ENCODE measurements at regions not wholly inside any gene's neighbourhood (a gene's known extent, or its start where the extent isn't known, plus 50 kb on each side); places are given as distances from the start of the nearest gene placed in this dataset.

- H3K4me3 ChIP-seq, result no peak overlapping the region
- peak overlapping the region in 19 of 21 experiments; percentile 6 to 80 (median 59) for H3K27ac ChIP-seq
Observed at GRCh38 chr13:73702419-73703071, 431.7 kb downstream of the KLF12 start.

GRCh38 chr13:73701160-73701559, 433.0 kb downstream of the KLF12 start:
- no peak overlapping the region for H3K4me3 ChIP-seq
- peak overlapping the region in 7 of 21 experiments; percentile 17 to 80 (median 69) for H3K27ac ChIP-seq

GRCh38 chr13:73698859-73699258, 435.3 kb downstream of the KLF12 start:
- H3K27ac ChIP-seq, result no peak overlapping the region
- H3K4me3 ChIP-seq, result no peak overlapping the region

GRCh38 chr13:73697166-73697565, 437.0 kb downstream of the KLF12 start:
- H3K4me3 ChIP-seq, result no peak overlapping the region
- H3K27ac ChIP-seq, result no peak overlapping the region

- no peak overlapping the region for H3K4me3 ChIP-seq
- no peak overlapping the region for H3K27ac ChIP-seq
Observed at GRCh38 chr13:73696713-73697112, 437.5 kb downstream of the KLF12 start.

GRCh38 chr13:73696271-73696670, 437.9 kb downstream of the KLF12 start:
- no peak overlapping the region for H3K4me3 ChIP-seq
- no peak overlapping the region for H3K27ac ChIP-seq

GRCh38 chr13:73695325-73695724, 438.9 kb downstream of the KLF12 start:
- Histone ChIP-seq H3K4me3 (no peak overlapping the region), H3K27ac (no peak overlapping the region)

GRCh38 chr13:73693215-73693614, 441.0 kb downstream of the KLF12 start:
- H3K4me3 ChIP-seq, result no peak overlapping the region
- H3K27ac ChIP-seq, result no peak overlapping the region

- no peak overlapping the region for H3K27ac ChIP-seq
- H3K4me3 ChIP-seq, result no peak overlapping the region
Observed at GRCh38 chr13:73691891-73692290, 442.3 kb downstream of the KLF12 start.

GRCh38 chr13:73687929-73688328, 446.3 kb downstream of the KLF12 start:
- Histone ChIP-seq H3K27ac (no peak overlapping the region), H3K4me3 (no peak overlapping the region)

- Histone ChIP-seq H3K4me3 (no peak overlapping the region), H3K27ac (no peak overlapping the region)
Observed at GRCh38 chr13:73687087-73687486, 447.1 kb downstream of the KLF12 start.

- H3K4me3 ChIP-seq, result no peak overlapping the region
- peak overlapping the region in 3 of 21 experiments; percentile 5 to 62 (median 20) for H3K27ac ChIP-seq
Observed at GRCh38 chr13:73684750-73685149, 449.5 kb downstream of the KLF12 start.

- Histone ChIP-seq H3K27ac (peak overlapping the region in 3 of 21 experiments; percentile 5 to 62 (median 20)), H3K4me3 (no peak overlapping the region)
Observed at GRCh38 chr13:73684286-73684685, 449.9 kb downstream of the KLF12 start.

GRCh38 chr13:73683746-73684145, 450.5 kb downstream of the KLF12 start:
- Histone ChIP-seq H3K4me3 (no peak overlapping the region), H3K27ac (peak overlapping the region in 2 of 21 experiments; percentile 6 to 41)

GRCh38 chr13:73681779-73682178, 452.4 kb downstream of the KLF12 start:
- Histone ChIP-seq H3K27ac (no peak overlapping the region), H3K4me3 (no peak overlapping the region)

- no peak overlapping the region for H3K27ac ChIP-seq
- no peak overlapping the region for H3K4me3 ChIP-seq
Observed at GRCh38 chr13:73681015-73681414, 453.2 kb downstream of the KLF12 start.

GRCh38 chr13:73677048-73677601, 457.1 kb downstream of the KLF12 start:
- H3K27ac ChIP-seq, result peak overlapping the region in 14 of 21 experiments; percentile 19 to 75 (median 57)
- H3K4me3 ChIP-seq, result peak overlapping the region in 1 of 7 experiments; percentile 8

GRCh38 chr13:73676550-73677047, 457.6 kb downstream of the KLF12 start:
- peak overlapping the region in 13 of 21 experiments; percentile 19 to 69 (median 46) for H3K27ac ChIP-seq
- no peak overlapping the region for H3K4me3 ChIP-seq

GRCh38 chr13:73675821-73676220, 458.4 kb downstream of the KLF12 start:
- Histone ChIP-seq H3K4me3 (no peak overlapping the region), H3K27ac (peak overlapping the region in 1 of 21 experiments; percentile 33)

- no peak overlapping the region for H3K4me3 ChIP-seq
- H3K27ac ChIP-seq, result no peak overlapping the region
Observed at GRCh38 chr13:73674570-73674969, 459.6 kb downstream of the KLF12 start.

- no peak overlapping the region for H3K4me3 ChIP-seq
- H3K27ac ChIP-seq, result no peak overlapping the region
Observed at GRCh38 chr13:73673931-73674330, 460.3 kb downstream of the KLF12 start.
